NCI-H446 (cell line): ENCODE measurements at regions not wholly inside any gene's neighbourhood (a gene's known extent, or its start where the extent isn't known, plus 50 kb on each side); places are given as distances from the start of the nearest gene placed in this dataset.
"Not testable (repeated sequence)": the region's sequence is repeated elsewhere in the genome, so short reads cannot be mapped to it uniquely, and the experiment has no call there.

Source experiments
- DNase-seq, 2 experiments: peaks; one replicate each; lab custom pipeline; 2025; lab: John Stamatoyannopoulos, UW

- DNase-seq, result no peak
Observed at GRCh38 chr7:69309601-69310000, 288.7 kb upstream of the AUTS2 start.

- DNase-seq, result no peak
Observed at GRCh38 chr7:69311489-69311888, 286.8 kb upstream of the AUTS2 start.

GRCh38 chr7:69313852-69314251 is 284.4 kb upstream of the AUTS2 start:
- not testable (repeated sequence) for DNase-seq

- no peak for DNase-seq
Observed at GRCh38 chr7:69318794-69319193, 279.5 kb upstream of the AUTS2 start.

- DNase-seq, result no peak
Observed at GRCh38 chr7:69328516-69328915, 269.8 kb upstream of the AUTS2 start.

- no peak for DNase-seq
Observed at GRCh38 chr7:69334701-69335100, 263.6 kb upstream of the AUTS2 start.

- DNase-seq, result no peak
Observed at GRCh38 chr7:69335331-69335730, 262.9 kb upstream of the AUTS2 start.

- DNase-seq, result no peak
Observed at GRCh38 chr7:69336976-69337375, 261.3 kb upstream of the AUTS2 start.

GRCh38 chr7:69338144-69338543 is 260.1 kb upstream of the AUTS2 start:
- no peak for DNase-seq

- DNase-seq, result no peak
Observed at GRCh38 chr7:69341288-69341687, 257.0 kb upstream of the AUTS2 start.

- DNase-seq, result no peak
Observed at GRCh38 chr7:69342154-69342884, 256.0 kb upstream of the AUTS2 start.

- DNase-seq, result no peak
Observed at GRCh38 chr7:69349291-69349690, 249.0 kb upstream of the AUTS2 start.

GRCh38 chr7:69358163-69358821 is 240.0 kb upstream of the AUTS2 start:
- DNase-seq, result no peak

- DNase-seq, result no peak
Observed at GRCh38 chr7:69359003-69359700, 239.1 kb upstream of the AUTS2 start.

- no peak for DNase-seq
Observed at GRCh38 chr7:69360913-69361312, 237.4 kb upstream of the AUTS2 start.

GRCh38 chr7:69363136-69363535 is 235.1 kb upstream of the AUTS2 start:
- no peak for DNase-seq

GRCh38 chr7:69364813-69365643 is 233.2 kb upstream of the AUTS2 start:
- DNase-seq, result no peak

GRCh38 chr7:69365651-69366192 is 232.6 kb upstream of the AUTS2 start:
- no peak for DNase-seq

- no peak for DNase-seq
Observed at GRCh38 chr7:69367780-69368179, 230.5 kb upstream of the AUTS2 start.

- DNase-seq, result no peak
Observed at GRCh38 chr7:69373171-69374043, 224.9 kb upstream of the AUTS2 start.

- DNase-seq, result no peak
Observed at GRCh38 chr7:69374044-69374425, 224.2 kb upstream of the AUTS2 start.
